NCI-H82 treated with DMSO at 0.1 percent for 48 hours (cell line): ENCODE measurements at regions not wholly inside any gene's neighbourhood (a gene's known extent, or its start where the extent isn't known, plus 50 kb on each side); places are given as distances from the start of the nearest gene placed in this dataset.
"Not testable (repeated sequence)": the region's sequence is repeated elsewhere in the genome, so short reads cannot be mapped to it uniquely, and the experiment has no call there.

ENCODE experiments used
- DNase-seq: peaks from one replicate; lab custom pipeline; 2025; ENCODE audit not compliant: unreplicated experiment; lab: John Stamatoyannopoulos, UW

DNA sequence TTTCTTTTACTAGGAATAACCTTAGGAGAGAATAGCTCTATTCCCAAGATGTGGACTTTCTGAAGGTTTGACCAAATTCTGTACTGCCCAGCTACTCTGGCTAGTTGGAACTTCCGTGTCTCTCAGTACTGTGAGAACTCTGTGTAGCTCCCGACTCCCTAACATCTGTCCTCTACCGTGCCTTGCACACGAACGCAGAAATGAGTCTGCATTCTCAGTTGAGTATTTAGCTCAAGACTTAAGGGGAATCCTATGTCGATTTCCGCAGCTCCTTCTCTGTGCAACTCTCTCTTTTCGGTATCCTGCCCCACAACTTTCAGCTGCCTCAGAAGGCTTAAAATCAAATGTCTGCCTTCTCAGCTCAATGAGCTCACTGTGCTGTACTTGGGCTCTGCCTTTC is 86.7 kb upstream of the EPHB3 start:
- DNase-seq: no peak

- no peak for DNase-seq
Observed at GRCh38 chr3:184477940-184478339, 83.6 kb upstream of the EPHB3 start.

GRCh38 chr3:184479426-184480126 is 82.0 kb upstream of the EPHB3 start:
- no peak for DNase-seq

DNA sequence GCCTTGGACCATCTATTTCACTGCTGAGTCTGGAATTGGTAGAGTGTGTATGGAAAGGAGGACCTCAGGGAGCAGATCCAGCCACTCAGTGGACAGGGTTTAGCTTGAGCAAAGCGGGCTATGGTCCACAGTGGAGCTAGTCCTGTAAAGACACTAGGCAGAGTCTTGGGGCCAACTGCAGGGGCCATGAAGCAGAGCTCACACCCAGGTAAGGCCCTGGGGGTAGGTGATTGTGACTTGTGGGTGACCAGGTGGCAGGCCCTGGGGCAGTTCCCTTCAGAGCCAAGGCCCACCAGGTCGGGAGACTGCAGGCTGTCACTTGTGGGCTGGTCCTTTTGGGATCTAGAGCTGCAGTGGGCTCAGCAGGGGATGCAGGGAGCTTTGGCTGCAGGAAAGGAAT is 80.8 kb upstream of the EPHB3 start:
- DNase-seq: no peak

- DNase-seq: peak; percentile 80
Observed at GRCh38 chr3:184481984-184482671, 79.5 kb upstream of the EPHB3 start.

DNA sequence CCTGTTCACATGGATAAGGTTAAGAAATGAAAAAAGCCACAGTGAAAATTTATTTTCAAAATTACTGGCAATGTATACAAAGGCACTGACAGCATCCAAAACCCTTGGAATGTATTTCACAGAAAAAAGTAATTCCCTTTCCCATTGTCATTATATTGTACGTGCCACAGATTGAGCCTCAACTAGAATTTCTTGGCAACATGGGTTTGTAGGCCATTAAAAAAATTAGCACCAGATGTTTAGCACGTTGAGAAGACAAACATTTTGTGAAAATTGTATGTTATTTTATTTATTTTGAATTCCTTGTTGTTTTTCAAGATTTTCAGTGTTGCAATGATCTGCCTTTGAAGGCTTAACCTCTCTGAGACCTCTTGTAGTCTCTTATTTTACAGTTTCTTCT is 76.3 kb upstream of the EPHB3 start:
- no peak for DNase-seq

GRCh38 chr3:184485906-184486305 is 75.7 kb upstream of the EPHB3 start:
- no peak for DNase-seq

DNA sequence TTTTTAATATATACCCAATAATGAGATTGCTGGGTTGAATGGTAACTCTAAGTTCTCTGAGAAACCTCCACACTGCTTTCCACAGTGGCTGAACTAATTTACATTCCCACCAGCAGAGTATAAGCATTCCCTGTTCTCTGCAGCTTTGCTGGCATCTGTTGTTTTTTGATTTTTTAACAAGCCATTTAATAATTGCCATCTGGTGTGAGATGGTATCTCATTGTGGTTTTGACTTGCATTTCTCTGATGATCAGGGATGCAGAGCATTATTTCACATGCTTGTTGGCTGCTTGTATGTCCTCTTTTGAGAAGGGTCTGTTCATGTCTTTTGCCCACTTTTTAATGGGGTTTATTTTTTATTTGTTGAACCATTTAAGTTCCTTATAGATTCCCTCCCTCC is 75.0 kb upstream of the EPHB3 start:
- DNase-seq: no peak

DNA sequence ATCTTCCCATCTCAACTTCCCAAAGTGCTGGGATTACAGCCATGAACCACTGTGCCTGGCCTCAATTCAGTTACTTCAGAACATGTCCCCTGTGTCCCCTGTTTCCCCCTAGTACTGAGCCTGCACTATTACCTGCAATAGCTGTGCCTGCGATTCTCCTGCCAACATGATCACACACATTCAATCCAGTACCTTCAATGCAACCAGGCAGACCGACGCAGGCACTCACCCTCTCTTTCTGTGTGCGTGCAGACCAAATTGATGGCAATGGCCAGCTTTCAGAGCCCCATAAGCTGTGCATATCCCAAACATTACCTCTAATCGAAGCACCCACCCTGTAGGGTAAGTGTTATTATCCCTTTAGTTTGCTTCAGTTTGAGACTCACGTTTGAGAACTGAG is 73.0 kb upstream of the EPHB3 start:
- DNase-seq: no peak

- DNase-seq: no peak
Observed at GRCh38 chr3:184489268-184489841, 72.2 kb upstream of the EPHB3 start.

DNA sequence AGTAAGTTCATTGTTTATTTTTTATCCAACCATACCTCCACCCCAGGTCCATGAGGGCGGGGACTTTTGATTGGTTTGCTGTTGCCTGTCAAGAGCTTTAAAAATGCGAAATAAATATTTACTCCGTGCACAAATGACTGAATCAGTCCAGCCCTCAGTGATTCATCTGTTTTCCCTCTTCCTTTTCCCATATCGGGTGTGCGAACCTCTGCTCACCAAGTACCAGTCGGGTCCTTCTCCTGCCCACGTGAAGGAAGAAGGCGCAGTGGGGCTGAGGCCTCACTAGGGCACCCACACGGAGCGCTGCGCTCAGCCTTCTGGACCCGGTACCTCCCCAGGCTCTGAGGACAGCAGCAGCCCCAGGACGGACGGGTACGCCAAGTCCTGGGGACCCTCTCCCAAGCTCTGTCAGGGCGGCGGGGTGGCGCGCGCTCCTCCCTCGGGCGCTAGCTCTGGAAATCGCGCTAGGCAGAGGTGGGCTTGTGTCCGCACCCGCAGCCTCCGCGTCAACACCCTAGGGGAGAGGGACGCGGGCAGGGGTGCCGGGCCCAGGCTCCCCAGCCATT is 70.5 kb upstream of the EPHB3 start:
- DNase-seq: no peak

DNA sequence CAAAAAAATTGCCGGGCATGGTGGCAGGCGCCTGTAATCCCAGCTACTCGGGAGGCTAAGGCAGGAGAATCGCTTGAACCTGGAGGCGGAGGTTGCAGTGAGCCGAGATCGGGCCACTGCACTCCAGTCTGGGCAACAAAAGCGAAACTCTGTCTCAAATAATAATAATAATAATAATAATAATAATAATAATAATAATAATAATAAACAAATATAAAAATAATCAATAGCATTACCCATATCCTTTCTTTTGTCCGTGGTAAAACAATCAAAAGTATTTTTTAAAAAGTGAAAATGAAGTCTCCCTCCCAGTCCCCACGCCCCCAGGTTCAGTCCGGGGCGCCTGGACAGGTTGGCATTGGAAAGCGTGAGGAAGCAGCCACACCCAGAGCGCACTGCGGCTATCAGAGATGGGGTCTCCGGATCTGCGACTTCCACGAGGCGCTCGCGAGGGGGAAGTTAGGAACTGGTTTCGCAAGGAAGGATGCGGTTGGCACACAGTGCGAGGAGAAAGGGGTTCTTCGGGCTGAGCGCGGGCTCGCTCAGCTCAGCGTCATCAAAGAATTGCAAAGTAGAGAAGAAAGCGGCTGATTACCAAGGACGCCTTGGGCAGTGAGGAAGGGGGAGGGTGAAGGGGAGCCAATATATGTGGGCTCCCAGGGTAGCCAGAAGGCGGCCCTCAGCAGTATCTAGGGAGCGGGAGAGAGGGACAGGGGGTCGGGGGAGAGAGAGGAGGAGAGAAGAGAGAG is 69.5 kb upstream of the EPHB3 start:
- DNase-seq: no peak

DNA sequence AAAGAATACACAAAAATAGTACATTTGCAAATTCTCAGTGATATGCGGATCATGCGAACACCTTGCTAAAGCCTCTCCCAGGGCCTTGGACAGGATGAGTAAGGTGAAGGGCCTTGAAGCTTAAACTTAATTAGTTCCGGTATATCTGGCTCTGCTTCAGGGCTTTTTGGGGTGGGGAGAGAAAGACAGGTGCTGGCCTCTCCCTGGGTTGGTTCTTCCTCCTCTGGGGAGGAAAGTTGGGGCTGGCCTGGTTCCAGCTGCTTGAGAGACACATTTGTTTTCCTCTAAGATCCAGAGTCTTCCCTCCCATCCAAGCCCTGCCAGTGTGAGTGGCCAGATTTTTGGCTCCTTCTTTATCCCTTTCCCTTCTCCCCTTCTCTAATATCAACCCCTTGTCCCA is 64.7 kb upstream of the EPHB3 start:
- DNase-seq: no peak

DNA sequence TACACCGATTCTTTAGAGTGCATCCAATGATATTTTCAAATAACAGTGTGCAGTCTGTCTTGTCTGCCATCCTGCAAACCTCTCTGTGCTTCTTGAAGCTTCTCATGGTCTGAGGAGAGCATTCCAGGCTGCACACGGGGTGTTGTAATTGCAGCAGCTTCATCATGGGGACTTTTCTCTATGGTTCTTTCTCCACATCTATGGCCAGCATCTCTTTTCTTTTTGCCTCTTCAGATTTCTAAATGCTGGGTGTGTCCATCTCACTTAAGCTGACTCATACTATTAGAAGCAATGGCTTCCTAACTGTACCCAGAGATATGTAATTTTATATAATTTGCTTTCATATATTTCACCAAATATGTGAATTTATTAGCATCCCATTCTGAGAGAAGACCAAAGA is 63.8 kb upstream of the EPHB3 start:
- no peak for DNase-seq

DNA sequence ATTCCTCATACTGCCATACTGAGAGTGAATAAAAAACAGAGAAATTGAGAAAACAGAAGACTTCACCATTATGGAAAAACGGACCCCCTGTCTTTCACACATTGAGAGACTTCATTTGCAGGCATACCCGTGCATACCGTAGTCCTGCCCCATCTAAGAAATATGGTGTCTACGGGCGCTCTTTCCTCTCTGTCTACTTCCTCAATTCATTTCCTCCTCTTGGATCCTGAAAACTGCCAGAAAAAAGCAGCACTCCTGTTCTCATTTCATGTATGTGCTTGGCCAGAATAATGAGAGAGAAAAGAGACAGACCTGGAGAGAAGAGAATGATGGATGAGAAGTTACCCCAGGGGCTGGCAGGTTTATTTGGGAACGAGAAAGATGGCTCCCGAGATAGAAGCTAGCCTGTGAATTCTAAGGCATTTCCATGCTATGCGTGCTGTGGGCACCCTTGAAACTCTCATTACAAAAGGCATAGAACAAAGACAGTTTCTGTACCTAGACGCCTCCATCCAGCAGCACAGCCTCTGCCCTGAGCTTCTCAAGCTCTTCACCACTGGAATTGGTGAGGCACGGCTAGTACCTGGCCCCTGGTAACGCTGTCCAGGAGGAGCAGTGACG is 62.5 kb upstream of the EPHB3 start:
- no peak for DNase-seq

- no peak for DNase-seq
Observed at GRCh38 chr3:184500344-184500923, 61.2 kb upstream of the EPHB3 start.

DNA sequence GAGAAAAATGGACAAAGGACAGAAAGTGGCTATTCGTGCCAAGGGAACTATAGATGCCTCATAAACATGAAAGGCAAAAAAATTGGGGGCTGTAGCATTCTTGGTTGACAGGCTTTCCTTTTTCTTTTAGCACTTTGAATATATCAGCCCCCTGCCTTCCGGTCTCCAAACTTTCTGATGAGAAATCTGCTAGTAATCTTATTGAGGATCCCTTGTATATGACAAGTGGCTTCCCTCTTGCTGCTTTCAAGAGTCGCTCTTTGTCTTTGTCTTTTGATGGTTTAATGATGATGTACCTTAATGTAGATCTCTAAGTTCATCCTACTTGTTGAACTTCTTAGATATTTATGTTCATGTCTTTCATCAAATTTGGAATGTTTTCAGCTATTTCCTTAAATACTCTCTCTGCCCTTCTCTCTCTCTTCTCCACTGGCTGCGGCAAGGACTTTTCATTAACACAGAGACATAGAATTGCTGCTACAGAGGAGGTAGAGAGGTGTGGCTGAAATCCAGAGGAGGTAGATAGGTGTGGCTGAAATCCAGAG is 59.4 kb upstream of the EPHB3 start:
- DNase-seq: no peak

DNA sequence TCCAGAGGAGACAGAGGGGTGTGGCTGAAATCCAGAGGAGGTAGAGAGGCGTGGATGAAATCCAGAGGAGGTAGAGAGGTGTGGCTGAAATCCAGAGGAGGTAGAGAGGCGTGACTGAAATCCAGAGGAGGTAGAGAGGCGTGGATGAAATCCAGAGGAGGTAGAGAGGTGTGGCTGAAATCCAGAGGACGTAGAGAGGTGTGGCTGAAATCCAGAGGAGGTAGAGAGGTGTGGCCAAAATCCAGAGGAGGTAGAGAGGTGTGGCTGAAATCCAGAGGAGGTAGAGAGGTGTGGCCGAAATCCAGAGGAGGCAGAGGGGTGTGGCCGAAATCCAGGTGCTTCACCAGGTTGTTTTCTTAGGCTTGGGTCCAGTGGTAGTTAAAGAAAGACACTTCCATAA is 58.7 kb upstream of the EPHB3 start:
- DNase-seq: not testable (repeated sequence)

DNA sequence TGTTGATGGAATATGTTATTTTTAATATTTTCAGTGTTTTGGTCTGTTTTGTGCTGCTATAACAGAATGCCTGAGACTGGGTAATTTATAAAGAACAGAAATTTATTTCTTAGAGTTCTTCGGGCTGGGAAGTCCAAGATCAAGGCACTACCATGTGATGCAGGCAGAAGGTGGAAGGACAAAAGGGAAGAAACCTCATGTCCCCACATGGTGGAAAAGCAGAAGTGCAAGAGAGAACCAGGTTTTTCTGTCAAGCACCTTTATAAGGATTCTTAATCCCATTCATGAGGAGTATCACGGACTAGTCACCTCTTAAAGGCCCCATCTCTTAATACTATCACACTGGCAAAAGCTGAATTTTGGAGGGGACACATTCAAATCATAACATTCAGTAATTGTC is 57.9 kb upstream of the EPHB3 start:
- no peak for DNase-seq

DNA sequence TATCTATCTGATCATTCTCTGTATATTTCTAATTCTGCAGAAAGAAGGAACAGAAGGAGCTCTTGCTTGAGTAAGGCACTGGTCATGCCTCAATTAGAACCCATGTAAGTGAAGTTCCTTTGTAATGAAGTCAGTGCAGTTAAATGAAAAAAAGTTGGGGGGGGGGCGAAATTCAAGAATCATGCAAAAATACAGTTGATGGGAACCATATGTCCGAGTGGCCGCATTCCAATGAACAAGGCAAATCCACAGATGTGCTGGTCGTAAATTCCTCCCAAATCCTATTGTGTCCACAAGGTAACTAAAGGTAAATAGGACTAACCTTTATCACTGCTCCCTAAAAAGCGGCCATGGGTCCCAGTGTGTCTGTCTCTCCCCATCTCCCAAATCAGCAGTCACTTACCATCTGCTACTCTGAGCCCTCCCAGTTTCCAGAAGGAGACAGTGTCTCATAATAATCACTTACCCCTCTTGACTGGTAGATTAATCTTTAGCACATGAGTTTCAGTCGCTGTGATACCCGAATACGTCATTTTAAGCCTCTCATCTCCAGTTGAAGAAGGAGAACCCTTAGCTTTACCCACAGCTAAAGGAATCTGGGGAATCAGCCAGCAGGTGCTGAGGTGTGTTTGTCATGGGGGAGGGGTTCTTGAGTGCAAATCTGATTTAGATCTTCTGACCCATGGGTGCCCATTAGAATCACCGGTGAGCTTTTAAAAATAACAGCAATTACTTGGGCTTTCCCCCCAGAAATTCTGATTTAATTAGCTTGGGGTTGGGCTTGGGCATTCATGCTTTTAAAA is 56.3 kb upstream of the EPHB3 start:
- peak; percentile 62 for DNase-seq
